Right atrium auricular region (tissue), 2 donors: ENCODE measurements at regions not wholly inside any gene's neighbourhood (a gene's known extent, or its start where the extent isn't known, plus 50 kb on each side); places are given as distances from the start of the nearest gene placed in this dataset.

ENCODE experiments used
- DNase-seq: peaks from one replicate; pipeline ENCODE4 v3.0.0-alpha.2; 2019; ENCODE audit warnings: low spot score
- H3K27ac ChIP-seq, 2 donors: fragments of 200-600 bp; sonication (generic); 1 replicate in 1 of 2; 2 replicates in 1 of 2; pipeline ENCODE4 v1.5.1; 2016 to 2019
- H3K27me3 ChIP-seq, 2 donors: fragments of 200-600 bp; sonication (generic); one replicate each; pipeline versions ENCODE4 v1.5.1 to v1.6.0; 2017 to 2019
- H3K36me3 ChIP-seq: fragments of 200-600 bp; sonication (generic); one replicate; pipeline ENCODE4 v1.5.1; 2016
- H3K4me1 ChIP-seq, 2 donors: fragments of 200-600 bp; sonication (generic); one replicate each; pipeline versions ENCODE4 v1.5.1 to v1.6.0; 2017 to 2019
- H3K4me3 ChIP-seq, 2 donors: fragments of 200-600 bp; sonication (generic); 1 replicate in 1 of 2; 2 replicates in 1 of 2; pipeline ENCODE4 v1.5.1; 2017 to 2019; ENCODE audit warnings: mild to moderate bottlenecking in 1 of 2, moderate library complexity in 1 of 2
- H3K9me3 ChIP-seq, 2 donors: fragments of 200-600 bp; sonication (generic); one replicate each; pipeline ENCODE4 v1.5.1; 2019
- CTCF ChIP-seq, 2 donors: fragments of 200-600 bp; sonication (generic); IDR thresholded peaks; one replicate each; pipeline ENCODE4 v1.5.1; 2019; ENCODE audit warnings: antibody characterized with exemption in 2 of 2

GRCh38 chr4:54386042-54386669 is 157.1 kb downstream of the PDGFRA start:
- Histone ChIP-seq H3K27me3 (no peaks in the 10 kb centered on the region), H3K4me3 (no peak overlapping the region), H3K4me1 (no peaks in the 10 kb centered on the region), H3K9me3 (no peaks in the 10 kb centered on the region), H3K36me3 (no peaks in the 10 kb centered on the region), H3K27ac (no peak overlapping the region)
- no peak for TF ChIP-seq CTCF (IDR thresholded peaks at IDR 0.05)
- DNase-seq, result no peak

GRCh38 chr4:54386693-54387092 is 157.6 kb downstream of the PDGFRA start:
- Histone ChIP-seq H3K4me1 (no peaks in the 10 kb centered on the region), H3K27me3 (no peaks in the 10 kb centered on the region), H3K36me3 (no peaks in the 10 kb centered on the region), H3K9me3 (no peaks in the 10 kb centered on the region), H3K4me3 (no peak overlapping the region), H3K27ac (no peak overlapping the region)
- no peak for TF ChIP-seq CTCF (IDR thresholded peaks at IDR 0.05)
- no peak for DNase-seq

- no peak for TF ChIP-seq CTCF (IDR thresholded peaks at IDR 0.05)
- H3K27ac ChIP-seq, result no peak overlapping the region
- no peaks in the 10 kb centered on the region for H3K9me3 ChIP-seq
- DNase-seq, result no peak
- H3K36me3 ChIP-seq, result no peaks in the 10 kb centered on the region
- H3K4me1 ChIP-seq, result no peaks in the 10 kb centered on the region
- H3K4me3 ChIP-seq, result no peak overlapping the region
- no peaks in the 10 kb centered on the region for H3K27me3 ChIP-seq
Measured at GRCh38 chr4:54390670-54391069, 161.6 kb downstream of the PDGFRA start.

GRCh38 chr4:54391104-54391503 is 162.0 kb downstream of the PDGFRA start:
- H3K27me3 ChIP-seq, result no peaks in the 10 kb centered on the region
- no peaks in the 10 kb centered on the region for H3K36me3 ChIP-seq
- DNase-seq, result no peak
- no peak for TF ChIP-seq CTCF (IDR thresholded peaks at IDR 0.05)
- no peaks in the 10 kb centered on the region for H3K9me3 ChIP-seq
- no peak overlapping the region for H3K4me3 ChIP-seq
- no peak overlapping the region for H3K27ac ChIP-seq
- H3K4me1 ChIP-seq, result no peaks in the 10 kb centered on the region

- Histone ChIP-seq H3K9me3 (no peaks in the 10 kb centered on the region), H3K4me1 (no peaks in the 10 kb centered on the region), H3K27ac (no peak overlapping the region), H3K36me3 (no peaks in the 10 kb centered on the region), H3K4me3 (no peak overlapping the region), H3K27me3 (no peaks in the 10 kb centered on the region)
- no peak for TF ChIP-seq CTCF (IDR thresholded peaks at IDR 0.05)
- DNase-seq, result no peak
Measured at GRCh38 chr4:54392479-54392878, 163.4 kb downstream of the PDGFRA start.

GRCh38 chr4:54393243-54393642 is 164.2 kb downstream of the PDGFRA start:
- no peaks in the 10 kb centered on the region for H3K9me3 ChIP-seq
- no peak for TF ChIP-seq CTCF (IDR thresholded peaks at IDR 0.05)
- H3K27ac ChIP-seq, result no peak overlapping the region
- no peaks in the 10 kb centered on the region for H3K4me1 ChIP-seq
- no peak for DNase-seq
- no peaks in the 10 kb centered on the region for H3K27me3 ChIP-seq
- H3K36me3 ChIP-seq, result no peaks in the 10 kb centered on the region
- H3K4me3 ChIP-seq, result no peak overlapping the region
